WTC11 (cell line): ENCODE measurements at regions not wholly inside any gene's neighbourhood (a gene's known extent, or its start where the extent isn't known, plus 50 kb on each side); places are given as distances from the start of the nearest gene placed in this dataset.
"Not testable (repeated sequence)": the region's sequence is repeated elsewhere in the genome, so short reads cannot be mapped to it uniquely, and the experiment has no call there.

Source experiments
- ATAC-seq: fragments of 200-7000 bp; cut with Tn5 transposase; 2 replicates; pipeline ENCODE4 v1.10.0; 2021; ENCODE audit warnings: mild to moderate bottlenecking, moderate library complexity
- CTCF ChIA-PET: fragments of 300-600 bp; sonication (Branson Sonifier 250); formaldehyde crosslinking; loops from one replicate; lab custom pipeline; 2021; ENCODE audit warnings: antibody characterized with exemption; lab: Charles Lee
- POLR2A ChIA-PET: fragments of 350-600 bp; sonication (Branson Sonifier 250); formaldehyde crosslinking; loops from one replicate; lab custom pipeline; 2021; ENCODE audit warnings: antibody characterized with exemption; lab: Charles Lee
- DNase-seq: peaks from one replicate; pipeline ENCODE4 v3.0.0; 2021; ENCODE audit warnings: low spot score
- H3K27ac Mint-ChIP-seq: 2 replicates; pipeline ENCODE4 v1.8.0; 2021; ENCODE audit warnings: mixed read lengths
- H3K27me3 Mint-ChIP-seq: 2 replicates; pipeline ENCODE4 v1.8.0; 2021; ENCODE audit warnings: low read depth, mild to moderate bottlenecking, moderate library complexity, mixed read lengths
- H3K36me3 Mint-ChIP-seq: 2 replicates; pipeline ENCODE4 v1.8.0; 2021; ENCODE audit warnings: mixed read lengths
- H3K4me1 Mint-ChIP-seq: 2 replicates; pipeline ENCODE4 v1.8.0; 2022; ENCODE audit warnings: mixed read lengths
- H3K4me3 Mint-ChIP-seq: 2 replicates; pipeline ENCODE4 v1.8.0; 2021; ENCODE audit warnings: mild to moderate bottlenecking, moderate library complexity, mixed read lengths
- H3K9me3 Mint-ChIP-seq: 2 replicates; pipeline ENCODE4 v1.8.0; 2021; ENCODE audit warnings: mixed read lengths
- CBFB ChIP-seq: sonication (generic); formaldehyde crosslinking; IDR thresholded peaks from 2 replicates; pipeline ENCODE4 v1.8.1; 2022; ENCODE audit warnings: mild to moderate bottlenecking, low read depth, missing genetic modification reagents
- FOXJ3 ChIP-seq: sonication (generic); formaldehyde crosslinking; IDR thresholded peaks from 2 replicates; pipeline ENCODE4 v1.9.0; 2021; ENCODE audit warnings: missing genetic modification reagents, mild to moderate bottlenecking, borderline replicate concordance
- GABPB1 ChIP-seq: sonication (generic); formaldehyde crosslinking; IDR thresholded peaks from 2 replicates; pipeline ENCODE4 v1.8.1; 2023; ENCODE audit warnings: mild to moderate bottlenecking, missing genetic modification reagents
- GRHL2 ChIP-seq: fragments of 250-450 bp; sonication (Bioruptor Pico); IDR thresholded peaks from 2 replicates; pipeline ENCODE4 v1.8.0; 2022; ENCODE audit warnings: mild to moderate bottlenecking, moderate library complexity; ENCODE audit not compliant: insufficient replicate concordance, severe bottlenecking
- KAT7 ChIP-seq: sonication (generic); formaldehyde crosslinking; IDR thresholded peaks from 2 replicates; pipeline ENCODE4 v1.8.1; 2023; ENCODE audit warnings: missing genetic modification reagents, mild to moderate bottlenecking, borderline replicate concordance
- MXD4 ChIP-seq: fragments of 250-450 bp; sonication (Bioruptor Pico); IDR thresholded peaks from 2 replicates; pipeline ENCODE4 v1.8.0; 2021; ENCODE audit warnings: mild to moderate bottlenecking, moderate library complexity, borderline replicate concordance
- MYBL2 ChIP-seq: sonication (generic); formaldehyde crosslinking; IDR thresholded peaks from 2 replicates; pipeline ENCODE4 v1.8.1; 2023; ENCODE audit warnings: mild to moderate bottlenecking, moderate library complexity, missing genetic modification reagents
- NFE2L1 ChIP-seq: sonication (generic); formaldehyde crosslinking; IDR thresholded peaks from 2 replicates; pipeline ENCODE4 v1.8.1; 2023; ENCODE audit warnings: missing genetic modification reagents
- NR1H2 ChIP-seq: sonication (generic); formaldehyde crosslinking; IDR thresholded peaks from 2 replicates; pipeline ENCODE4 v1.9.0; 2021; ENCODE audit warnings: mild to moderate bottlenecking, moderate library complexity, missing genetic modification reagents
- NR3C1 ChIP-seq: sonication (generic); formaldehyde crosslinking; conservative IDR thresholded peaks from 2 replicates; pipeline ENCODE4 v1.8.1; 2023; ENCODE audit warnings: low read depth, mild to moderate bottlenecking, missing genetic modification reagents
- RORB ChIP-seq: fragments of 250-450 bp; sonication (Bioruptor Pico); IDR thresholded peaks from 2 replicates; pipeline ENCODE4 v1.9.0; 2021; ENCODE audit warnings: mild to moderate bottlenecking
- SMAD4 ChIP-seq: sonication (generic); formaldehyde crosslinking; IDR thresholded peaks from 2 replicates; pipeline ENCODE4 v1.8.0; 2022; ENCODE audit warnings: mild to moderate bottlenecking, missing genetic modification reagents
- SP1 ChIP-seq: sonication (generic); formaldehyde crosslinking; conservative IDR thresholded peaks from 2 replicates; pipeline ENCODE4 v1.8.1; 2022; ENCODE audit warnings: missing genetic modification reagents
- TEAD4 ChIP-seq: sonication (generic); formaldehyde crosslinking; IDR thresholded peaks from 2 replicates; pipeline ENCODE4 v1.8.0; 2022; ENCODE audit warnings: mild to moderate bottlenecking, missing genetic modification reagents
- ZBTB21 ChIP-seq: sonication (generic); formaldehyde crosslinking; IDR thresholded peaks from 2 replicates; pipeline ENCODE4 v1.8.1; 2023; ENCODE audit warnings: mild to moderate bottlenecking, missing genetic modification reagents, borderline replicate concordance
- ZNF263 ChIP-seq: sonication (generic); formaldehyde crosslinking; IDR thresholded peaks from 2 replicates; pipeline ENCODE4 v1.8.1; 2022; ENCODE audit warnings: low read depth, mild to moderate bottlenecking, moderate library complexity, missing genetic modification reagents
- ZNF317 ChIP-seq: sonication (generic); formaldehyde crosslinking; IDR thresholded peaks from 2 replicates; pipeline ENCODE4 v1.8.1; 2023; ENCODE audit warnings: low read depth, mild to moderate bottlenecking, moderate library complexity, missing genetic modification reagents, borderline replicate concordance
- TF ChIP-seq, protein P1 (sequence below): fragments of 200-600 bp; IDR thresholded peaks from 2 replicates; pipeline ENCODE4 v1.8.0; 2022; ENCODE audit warnings: antibody characterized with exemption
- TF ChIP-seq, protein P2 (sequence below): sonication (generic); formaldehyde crosslinking; IDR thresholded peaks from 2 replicates; pipeline ENCODE4 v1.8.0; 2022; ENCODE audit warnings: mild to moderate bottlenecking, missing genetic modification reagents
- TF ChIP-seq, protein P3 (sequence below): sonication (generic); formaldehyde crosslinking; IDR thresholded peaks from 2 replicates; pipeline ENCODE4 v1.8.1; 2023; ENCODE audit warnings: mild to moderate bottlenecking, moderate library complexity, missing genetic modification reagents
- TF ChIP-seq, protein P4 (sequence below): sonication (generic); formaldehyde crosslinking; IDR thresholded peaks from 2 replicates; pipeline ENCODE4 v1.8.1; 2022; ENCODE audit warnings: low read depth, missing genetic modification reagents, borderline replicate concordance
- TF ChIP-seq, protein P5 (sequence below): sonication (generic); formaldehyde crosslinking; IDR thresholded peaks from 2 replicates; pipeline ENCODE4 v1.8.1; 2023; ENCODE audit warnings: mild to moderate bottlenecking, missing genetic modification reagents, moderate library complexity

DNA sequence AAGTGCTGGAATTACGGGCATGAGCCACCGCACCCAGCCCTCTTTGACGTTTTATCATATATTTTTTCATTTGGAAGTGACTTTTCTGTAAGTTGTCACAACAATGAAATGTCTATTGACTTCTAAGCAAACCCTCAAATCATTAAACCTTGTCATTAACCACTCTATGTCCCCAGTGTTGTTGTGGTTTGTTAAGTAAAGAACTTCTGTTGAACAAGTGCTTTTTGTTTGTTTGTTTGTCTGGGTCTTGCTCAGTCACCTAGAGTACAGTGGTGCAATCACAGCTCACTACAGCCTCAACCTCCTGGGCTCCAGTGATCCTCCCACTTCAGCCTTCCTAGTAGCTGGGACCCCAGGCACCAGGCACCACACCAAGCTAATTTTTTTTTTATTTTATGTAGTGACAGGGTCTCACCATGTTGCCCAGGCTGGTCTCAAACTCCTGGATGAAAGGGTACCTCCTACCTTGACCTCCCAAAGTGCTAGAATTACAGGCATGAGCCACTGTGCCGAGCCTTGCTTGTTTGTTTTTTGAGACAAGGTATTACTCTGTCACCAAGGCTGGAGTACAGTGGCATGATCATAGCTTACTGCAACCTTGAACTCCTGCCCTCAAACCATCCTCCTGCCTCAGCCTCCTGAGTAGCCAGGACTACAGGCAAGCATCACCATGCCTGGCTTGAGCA, 57.6 kb upstream of the LOC128125822 start:
- TF ChIP-seq NR1H2 (CRISPR knock-in tag), result no peak
- TF ChIP-seq, protein P1, sequence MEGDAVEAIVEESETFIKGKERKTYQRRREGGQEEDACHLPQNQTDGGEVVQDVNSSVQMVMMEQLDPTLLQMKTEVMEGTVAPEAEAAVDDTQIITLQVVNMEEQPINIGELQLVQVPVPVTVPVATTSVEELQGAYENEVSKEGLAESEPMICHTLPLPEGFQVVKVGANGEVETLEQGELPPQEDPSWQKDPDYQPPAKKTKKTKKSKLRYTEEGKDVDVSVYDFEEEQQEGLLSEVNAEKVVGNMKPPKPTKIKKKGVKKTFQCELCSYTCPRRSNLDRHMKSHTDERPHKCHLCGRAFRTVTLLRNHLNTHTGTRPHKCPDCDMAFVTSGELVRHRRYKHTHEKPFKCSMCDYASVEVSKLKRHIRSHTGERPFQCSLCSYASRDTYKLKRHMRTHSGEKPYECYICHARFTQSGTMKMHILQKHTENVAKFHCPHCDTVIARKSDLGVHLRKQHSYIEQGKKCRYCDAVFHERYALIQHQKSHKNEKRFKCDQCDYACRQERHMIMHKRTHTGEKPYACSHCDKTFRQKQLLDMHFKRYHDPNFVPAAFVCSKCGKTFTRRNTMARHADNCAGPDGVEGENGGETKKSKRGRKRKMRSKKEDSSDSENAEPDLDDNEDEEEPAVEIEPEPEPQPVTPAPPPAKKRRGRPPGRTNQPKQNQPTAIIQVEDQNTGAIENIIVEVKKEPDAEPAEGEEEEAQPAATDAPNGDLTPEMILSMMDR, result no peak
- TF ChIP-seq GABPB1 (CRISPR knock-in tag), result peak; percentile 61; the same call in 1 of the 2 replicates
- no peak for TF ChIP-seq SP1
- TF ChIP-seq, protein P2, sequence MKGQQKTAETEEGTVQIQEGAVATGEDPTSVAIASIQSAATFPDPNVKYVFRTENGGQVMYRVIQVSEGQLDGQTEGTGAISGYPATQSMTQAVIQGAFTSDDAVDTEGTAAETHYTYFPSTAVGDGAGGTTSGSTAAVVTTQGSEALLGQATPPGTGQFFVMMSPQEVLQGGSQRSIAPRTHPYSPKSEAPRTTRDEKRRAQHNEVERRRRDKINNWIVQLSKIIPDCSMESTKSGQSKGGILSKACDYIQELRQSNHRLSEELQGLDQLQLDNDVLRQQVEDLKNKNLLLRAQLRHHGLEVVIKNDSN, result no peak
- no peak for TF ChIP-seq ZBTB21 (CRISPR knock-in tag)
- no peak for TF ChIP-seq SMAD4
- ChIA-PET POLR2A (no interaction called here), CTCF (no interaction called here)
- no peak for ATAC-seq
- Mint-ChIP-seq H3K4me3 (no peak overlapping the region), H3K27ac (no peak overlapping the region), H3K4me1 (no peaks in the 10 kb centered on the region), H3K27me3 (no peaks in the 10 kb centered on the region), H3K9me3 (no peaks in the 10 kb centered on the region; the same call in 1 of the 2 replicates), H3K36me3 (no peaks in the 10 kb centered on the region)
- DNase-seq, result no peak

DNA sequence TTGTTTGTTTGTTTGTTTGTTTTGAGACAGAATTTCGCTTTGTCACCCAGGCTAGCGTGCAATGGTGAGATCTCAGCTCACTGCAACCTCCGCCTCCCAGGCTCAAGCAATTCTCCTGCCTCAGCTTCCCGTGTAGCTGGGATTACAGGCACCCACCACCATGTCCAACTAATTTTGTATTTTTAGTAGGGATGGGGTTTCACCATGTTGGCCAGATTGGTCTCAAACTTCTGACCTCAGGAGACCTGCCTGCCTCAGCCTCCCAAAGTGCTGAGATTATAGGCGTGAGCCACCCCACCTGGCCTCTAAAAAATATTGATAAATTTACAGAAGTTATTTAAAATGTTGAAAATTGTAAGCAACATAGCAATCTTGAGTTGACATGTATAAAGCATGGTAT, 57.1 kb upstream of the LOC128125822 start:
- H3K9me3 Mint-ChIP-seq, H3K4me3 Mint-ChIP-seq, H3K4me1 Mint-ChIP-seq, H3K27ac Mint-ChIP-seq, H3K27me3 Mint-ChIP-seq, DNase-seq, ATAC-seq, H3K36me3 Mint-ChIP-seq, CTCF ChIA-PET, POLR2A ChIA-PET: not testable (repeated sequence)

DNA sequence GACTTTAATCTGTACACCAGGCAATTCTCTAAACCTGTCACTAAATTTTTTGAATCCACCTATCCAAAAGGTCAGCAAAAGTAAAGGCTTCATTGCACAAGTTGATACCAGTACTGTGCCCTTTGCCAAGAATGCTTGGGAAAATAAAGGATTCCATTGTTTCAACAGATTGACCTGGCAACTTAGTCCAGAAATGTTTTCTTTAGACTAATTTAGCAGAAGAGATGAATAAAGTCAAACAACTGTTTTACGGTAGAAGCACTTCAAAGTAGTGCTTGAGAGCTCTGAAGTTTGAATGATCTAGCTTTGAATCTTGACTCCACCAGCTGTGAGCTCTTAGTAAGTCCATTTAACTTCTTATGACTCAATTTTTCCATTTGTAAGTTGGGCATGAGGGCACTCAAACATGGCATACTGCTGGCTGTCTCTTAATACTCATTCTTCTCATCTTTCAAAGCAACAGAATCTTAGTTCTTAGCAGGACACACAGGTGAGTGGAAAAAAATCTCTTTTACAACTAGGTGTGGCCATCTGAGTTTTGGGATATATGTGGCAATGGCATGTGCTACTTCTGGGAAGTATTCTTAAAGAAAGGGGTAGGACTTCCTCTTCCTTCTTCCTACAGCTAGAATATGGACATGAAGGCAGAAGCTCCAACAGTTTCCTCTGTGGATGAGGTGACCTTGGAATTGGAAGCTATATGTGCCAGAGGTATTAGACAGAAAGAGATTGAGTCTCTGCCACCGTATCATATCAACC, 55.9 kb upstream of the LOC128125822 start:
- Mint-ChIP-seq H3K27ac (no peak overlapping the region), H3K36me3 (no peaks in the 10 kb centered on the region), H3K27me3 (no peaks in the 10 kb centered on the region; the same call in 1 of the 2 replicates), H3K4me1 (no peaks in the 10 kb centered on the region), H3K9me3 (peaks cover 3% of the 10 kb centered on the region; the same call in 1 of the 2 replicates), H3K4me3 (no peak overlapping the region)
- POLR2A ChIA-PET, result no interaction called here
- ATAC-seq (no peak), DNase-seq (no peak)
- TF ChIP-seq GABPB1 (CRISPR knock-in tag) (peak; percentile 78), CBFB (CRISPR knock-in tag) (no peak)
- CTCF ChIA-PET, result no interaction called here

DNA sequence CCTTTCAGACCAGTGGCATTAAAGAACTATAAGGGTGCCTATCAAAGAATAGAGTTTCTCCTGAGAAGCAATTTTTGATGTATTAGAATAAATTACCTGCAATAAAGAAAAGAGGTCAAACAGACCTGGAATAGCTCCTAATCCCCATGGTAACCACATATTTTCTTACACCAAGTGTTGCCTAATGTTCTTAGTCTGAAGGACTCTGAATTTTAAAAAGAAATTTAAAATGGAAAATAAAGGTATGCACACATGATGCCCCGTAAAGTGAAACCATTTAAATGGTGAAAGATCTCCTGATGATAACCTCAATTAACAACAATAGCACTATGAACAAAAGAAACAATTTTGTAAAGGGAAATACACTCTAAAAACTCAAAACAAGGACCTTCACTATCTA, 55.1 kb upstream of the LOC128125822 start:
- POLR2A ChIA-PET, result no interaction called here
- CTCF ChIA-PET, result no interaction called here
- peaks cover 3% of the 10 kb centered on the region; the same call in 1 of the 2 replicates for H3K9me3 Mint-ChIP-seq
- H3K4me3 Mint-ChIP-seq, result no peak overlapping the region
- H3K36me3 Mint-ChIP-seq, result no peaks in the 10 kb centered on the region
- no peaks in the 10 kb centered on the region; the same call in 1 of the 2 replicates for H3K27me3 Mint-ChIP-seq
- H3K27ac Mint-ChIP-seq, result no peak overlapping the region
- no peaks in the 10 kb centered on the region for H3K4me1 Mint-ChIP-seq
- no peak for ATAC-seq
- DNase-seq, result no peak
- TF ChIP-seq GABPB1 (CRISPR knock-in tag), result no peak
- TF ChIP-seq KAT7 (CRISPR knock-in tag), result no peak
- TF ChIP-seq, protein P3, sequence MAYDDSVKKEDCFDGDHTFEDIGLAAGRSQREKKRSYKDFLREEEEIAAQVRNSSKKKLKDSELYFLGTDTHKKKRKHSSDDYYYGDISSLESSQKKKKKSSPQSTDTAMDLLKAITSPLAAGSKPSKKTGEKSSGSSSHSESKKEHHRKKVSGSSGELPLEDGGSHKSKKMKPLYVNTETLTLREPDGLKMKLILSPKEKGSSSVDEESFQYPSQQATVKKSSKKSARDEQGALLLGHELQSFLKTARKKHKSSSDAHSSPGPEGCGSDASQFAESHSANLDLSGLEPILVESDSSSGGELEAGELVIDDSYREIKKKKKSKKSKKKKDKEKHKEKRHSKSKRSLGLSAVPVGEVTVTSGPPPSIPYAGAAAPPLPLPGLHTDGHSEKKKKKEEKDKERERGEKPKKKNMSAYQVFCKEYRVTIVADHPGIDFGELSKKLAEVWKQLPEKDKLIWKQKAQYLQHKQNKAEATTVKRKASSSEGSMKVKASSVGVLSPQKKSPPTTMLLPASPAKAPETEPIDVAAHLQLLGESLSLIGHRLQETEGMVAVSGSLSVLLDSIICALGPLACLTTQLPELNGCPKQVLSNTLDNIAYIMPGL (CRISPR knock-in tag), result no peak
- TF ChIP-seq FOXJ3, result no peak
- no peak for TF ChIP-seq NR3C1 (CRISPR knock-in tag)
- TF ChIP-seq ZNF263 (CRISPR knock-in tag), result no peak
- no peak for TF ChIP-seq ZNF317 (CRISPR knock-in tag)
- TF ChIP-seq MXD4, result no peak
- no peak for TF ChIP-seq RORB (CRISPR knock-in tag)
- TF ChIP-seq NFE2L1, result no peak
- TF ChIP-seq CBFB (CRISPR knock-in tag), result no peak
- TF ChIP-seq GRHL2 (CRISPR knock-in tag), result no peak
- TF ChIP-seq, protein P4, sequence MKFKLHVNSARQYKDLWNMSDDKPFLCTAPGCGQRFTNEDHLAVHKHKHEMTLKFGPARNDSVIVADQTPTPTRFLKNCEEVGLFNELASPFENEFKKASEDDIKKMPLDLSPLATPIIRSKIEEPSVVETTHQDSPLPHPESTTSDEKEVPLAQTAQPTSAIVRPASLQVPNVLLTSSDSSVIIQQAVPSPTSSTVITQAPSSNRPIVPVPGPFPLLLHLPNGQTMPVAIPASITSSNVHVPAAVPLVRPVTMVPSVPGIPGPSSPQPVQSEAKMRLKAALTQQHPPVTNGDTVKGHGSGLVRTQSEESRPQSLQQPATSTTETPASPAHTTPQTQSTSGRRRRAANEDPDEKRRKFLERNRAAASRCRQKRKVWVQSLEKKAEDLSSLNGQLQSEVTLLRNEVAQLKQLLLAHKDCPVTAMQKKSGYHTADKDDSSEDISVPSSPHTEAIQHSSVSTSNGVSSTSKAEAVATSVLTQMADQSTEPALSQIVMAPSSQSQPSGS (CRISPR knock-in tag), result no peak
- no peak for TF ChIP-seq TEAD4 (CRISPR knock-in tag)
- TF ChIP-seq, protein P5, sequence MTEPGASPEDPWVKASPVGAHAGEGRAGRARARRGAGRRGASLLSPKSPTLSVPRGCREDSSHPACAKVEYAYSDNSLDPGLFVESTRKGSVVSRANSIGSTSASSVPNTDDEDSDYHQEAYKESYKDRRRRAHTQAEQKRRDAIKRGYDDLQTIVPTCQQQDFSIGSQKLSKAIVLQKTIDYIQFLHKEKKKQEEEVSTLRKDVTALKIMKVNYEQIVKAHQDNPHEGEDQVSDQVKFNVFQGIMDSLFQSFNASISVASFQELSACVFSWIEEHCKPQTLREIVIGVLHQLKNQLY (CRISPR knock-in tag), result no peak
- TF ChIP-seq MYBL2 (CRISPR knock-in tag), result no peak
